Parathyroid adenoma (tissue), 2 donors: ENCODE measurements at regions not wholly inside any gene's neighbourhood (a gene's known extent, or its start where the extent isn't known, plus 50 kb on each side); places are given as distances from the start of the nearest gene placed in this dataset.

Experiments used
- H2AFZ ChIP-seq: fragments of 300-600 bp; sonication (generic); one replicate; pipeline ENCODE4 v1.7.0; 2017; ENCODE audit warnings: antibody characterized with exemption, mild to moderate bottlenecking
- H3K27ac ChIP-seq: fragments of 300-600 bp; sonication (generic); one replicate; pipeline ENCODE4 v1.7.0; 2017
- H3K27me3 ChIP-seq: fragments of 300-600 bp; sonication (generic); one replicate; pipeline ENCODE4 v1.7.0; 2017; ENCODE audit warnings: low read length; ENCODE audit not compliant: control insufficient read depth, insufficient read depth
- H3K36me3 ChIP-seq: fragments of 300-600 bp; sonication (generic); one replicate; pipeline ENCODE4 v1.7.0; 2017; ENCODE audit warnings: low read length; ENCODE audit not compliant: control insufficient read depth, insufficient read depth
- H3K4me1 ChIP-seq: fragments of 300-600 bp; sonication (generic); one replicate; pipeline ENCODE4 v1.7.0; 2017; ENCODE audit warnings: control low read depth
- H3K4me2 ChIP-seq: fragments of 300-600 bp; sonication (generic); one replicate; pipeline ENCODE4 v1.7.0; 2017; ENCODE audit warnings: low read length
- H3K4me3 ChIP-seq: fragments of 300-600 bp; sonication (generic); one replicate; pipeline ENCODE4 v1.7.0; 2017; ENCODE audit warnings: low read depth, low read length
- H3K79me2 ChIP-seq: fragments of 300-600 bp; sonication (generic); one replicate; pipeline ENCODE4 v1.7.0; 2017; ENCODE audit warnings: control low read depth
- H3K9ac ChIP-seq: fragments of 300-600 bp; sonication (generic); one replicate; pipeline ENCODE4 v1.7.0; 2017; ENCODE audit warnings: mild to moderate bottlenecking
- H3K9me3 ChIP-seq: fragments of 300-600 bp; sonication (generic); one replicate; pipeline ENCODE4 v1.7.0; 2017; ENCODE audit warnings: low read length; ENCODE audit not compliant: control insufficient read depth
- TF ChIP-seq, protein P1 (sequence below): fragments of 300-600 bp; sonication (generic); IDR thresholded peaks from one replicate; pipeline ENCODE4 v1.7.0; 2017; ENCODE audit warnings: antibody characterized with exemption, mild to moderate bottlenecking
- donor health status: primary hyperparathyroidism.

DNA sequence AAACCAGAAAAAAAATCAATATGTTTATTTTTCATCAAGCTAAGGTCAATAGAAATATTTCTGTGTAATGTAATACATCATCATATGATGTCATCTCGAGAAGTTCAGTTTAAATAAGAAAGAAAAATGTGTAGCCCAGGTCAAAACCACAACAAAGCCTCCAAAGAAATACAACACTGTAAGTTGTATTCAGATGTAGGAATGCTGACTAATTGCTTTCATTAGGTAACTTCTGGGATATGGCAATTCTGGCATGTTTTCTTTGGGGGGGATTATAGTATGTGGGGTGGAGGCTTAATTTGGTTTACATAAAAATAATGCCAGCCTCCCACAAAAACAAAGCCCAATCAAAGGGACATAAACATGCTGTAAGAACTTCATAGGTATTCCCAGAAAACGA, 881.8 kb upstream of the CITED2 start:
- Histone ChIP-seq H3K36me3 (no peaks in the 10 kb centered on the region), H3K4me3 (no peak overlapping the region), H3K4me2 (no peak overlapping the region), H2AFZ (no peak overlapping the region), H3K9me3 (no peaks in the 10 kb centered on the region), H3K79me2 (no peaks in the 10 kb centered on the region), H3K9ac (no peak overlapping the region), H3K4me1 (no peaks in the 10 kb centered on the region), H3K27ac (no peak overlapping the region), H3K27me3 (no peaks in the 10 kb centered on the region)
- TF ChIP-seq, protein P1, sequence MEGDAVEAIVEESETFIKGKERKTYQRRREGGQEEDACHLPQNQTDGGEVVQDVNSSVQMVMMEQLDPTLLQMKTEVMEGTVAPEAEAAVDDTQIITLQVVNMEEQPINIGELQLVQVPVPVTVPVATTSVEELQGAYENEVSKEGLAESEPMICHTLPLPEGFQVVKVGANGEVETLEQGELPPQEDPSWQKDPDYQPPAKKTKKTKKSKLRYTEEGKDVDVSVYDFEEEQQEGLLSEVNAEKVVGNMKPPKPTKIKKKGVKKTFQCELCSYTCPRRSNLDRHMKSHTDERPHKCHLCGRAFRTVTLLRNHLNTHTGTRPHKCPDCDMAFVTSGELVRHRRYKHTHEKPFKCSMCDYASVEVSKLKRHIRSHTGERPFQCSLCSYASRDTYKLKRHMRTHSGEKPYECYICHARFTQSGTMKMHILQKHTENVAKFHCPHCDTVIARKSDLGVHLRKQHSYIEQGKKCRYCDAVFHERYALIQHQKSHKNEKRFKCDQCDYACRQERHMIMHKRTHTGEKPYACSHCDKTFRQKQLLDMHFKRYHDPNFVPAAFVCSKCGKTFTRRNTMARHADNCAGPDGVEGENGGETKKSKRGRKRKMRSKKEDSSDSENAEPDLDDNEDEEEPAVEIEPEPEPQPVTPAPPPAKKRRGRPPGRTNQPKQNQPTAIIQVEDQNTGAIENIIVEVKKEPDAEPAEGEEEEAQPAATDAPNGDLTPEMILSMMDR: no peak

DNA sequence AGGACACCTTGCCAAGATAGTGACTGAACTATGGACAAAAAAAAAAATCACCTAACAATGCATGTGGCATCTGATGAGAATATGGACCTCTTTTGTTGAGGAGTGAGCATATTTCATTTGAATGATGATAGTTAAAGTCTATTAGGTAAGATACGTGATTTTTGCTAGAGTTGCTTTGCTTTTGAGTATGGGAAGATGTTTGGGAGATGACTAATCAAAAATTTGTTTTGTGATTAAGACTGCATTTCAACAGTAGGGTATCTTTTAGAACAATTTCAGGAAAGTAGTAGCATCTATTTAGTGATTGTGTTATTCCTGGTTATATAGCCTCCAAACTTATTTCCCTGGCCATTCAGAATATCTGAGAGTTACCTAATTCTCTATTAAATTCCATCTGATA, 878.6 kb upstream of the CITED2 start:
- Histone ChIP-seq H3K9ac (no peak overlapping the region), H3K4me2 (no peak overlapping the region), H3K36me3 (no peaks in the 10 kb centered on the region), H3K4me1 (no peaks in the 10 kb centered on the region), H3K9me3 (no peaks in the 10 kb centered on the region), H2AFZ (no peak overlapping the region), H3K79me2 (no peaks in the 10 kb centered on the region), H3K4me3 (no peak overlapping the region), H3K27me3 (no peaks in the 10 kb centered on the region), H3K27ac (no peak overlapping the region)
- TF ChIP-seq, protein P1: no peak

DNA sequence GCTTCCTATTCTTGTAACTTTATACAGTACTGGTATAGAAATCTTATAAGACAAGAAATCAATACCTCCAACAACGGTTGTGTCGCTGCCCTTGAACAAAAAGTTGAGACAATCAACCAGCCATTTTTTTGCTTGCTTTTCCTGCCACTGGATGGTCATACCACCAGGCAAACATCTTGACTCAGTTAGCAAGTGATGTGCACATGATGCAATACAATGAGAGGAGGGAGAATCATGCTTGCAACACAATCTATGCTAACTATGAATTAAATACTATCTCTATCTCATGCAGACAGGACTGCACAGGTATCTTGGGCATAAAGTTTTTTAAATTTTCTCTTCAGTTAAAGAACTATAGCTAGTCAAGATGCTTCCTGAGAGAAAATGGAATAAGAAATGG, 877.7 kb upstream of the CITED2 start:
- H2AFZ ChIP-seq: no peak overlapping the region
- H3K4me1 ChIP-seq: no peaks in the 10 kb centered on the region
- no peaks in the 10 kb centered on the region for H3K36me3 ChIP-seq
- TF ChIP-seq, protein P1: no peak
- H3K79me2 ChIP-seq: no peaks in the 10 kb centered on the region
- no peak overlapping the region for H3K9ac ChIP-seq
- H3K4me2 ChIP-seq: no peak overlapping the region
- H3K27me3 ChIP-seq: no peaks in the 10 kb centered on the region
- H3K9me3 ChIP-seq: no peaks in the 10 kb centered on the region
- H3K4me3 ChIP-seq: no peak overlapping the region
- no peak overlapping the region for H3K27ac ChIP-seq

DNA sequence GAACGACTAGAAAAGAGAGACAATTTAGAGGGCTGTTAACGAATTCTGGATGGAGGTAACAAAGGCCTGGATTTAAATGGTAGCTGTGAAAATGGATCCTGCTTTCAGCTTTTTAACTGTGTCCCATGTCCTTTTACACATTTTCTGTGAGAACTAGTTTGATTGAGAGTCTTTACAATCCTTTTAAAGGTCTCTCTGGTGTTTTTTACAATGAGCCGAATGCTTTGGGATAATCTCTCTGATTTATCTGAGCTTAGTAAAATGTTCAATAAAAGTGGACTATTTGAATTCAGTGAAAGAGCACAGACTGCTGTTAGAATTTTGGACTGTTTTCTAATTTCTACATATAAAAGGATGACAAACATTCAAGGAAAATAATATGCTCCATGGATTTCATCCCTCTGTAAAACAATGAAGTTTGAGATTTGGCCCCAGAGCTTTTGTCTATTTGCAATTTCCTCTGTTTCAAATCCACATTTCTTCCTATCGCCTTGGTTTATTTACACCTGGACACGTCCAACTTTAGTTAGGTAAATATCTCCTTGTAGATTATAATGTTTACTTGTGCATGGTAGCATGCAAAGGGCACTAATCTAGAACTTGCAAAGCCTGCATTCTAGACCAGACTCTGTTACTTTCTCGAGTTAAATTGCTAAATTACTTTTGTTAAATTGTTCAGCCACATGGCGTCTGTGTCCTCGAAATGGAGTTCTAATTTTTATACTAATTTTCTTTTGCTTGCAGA, 871.0 kb upstream of the CITED2 start:
- no peaks in the 10 kb centered on the region for H3K36me3 ChIP-seq
- H3K4me3 ChIP-seq: no peak overlapping the region
- TF ChIP-seq, protein P1: no peak
- H3K4me2 ChIP-seq: no peak overlapping the region
- no peaks in the 10 kb centered on the region for H3K79me2 ChIP-seq
- H3K27ac ChIP-seq: no peak overlapping the region
- H3K4me1 ChIP-seq: no peaks in the 10 kb centered on the region
- H3K27me3 ChIP-seq: no peaks in the 10 kb centered on the region
- H3K9me3 ChIP-seq: no peaks in the 10 kb centered on the region
- H3K9ac ChIP-seq: no peak overlapping the region
- H2AFZ ChIP-seq: no peak overlapping the region

DNA sequence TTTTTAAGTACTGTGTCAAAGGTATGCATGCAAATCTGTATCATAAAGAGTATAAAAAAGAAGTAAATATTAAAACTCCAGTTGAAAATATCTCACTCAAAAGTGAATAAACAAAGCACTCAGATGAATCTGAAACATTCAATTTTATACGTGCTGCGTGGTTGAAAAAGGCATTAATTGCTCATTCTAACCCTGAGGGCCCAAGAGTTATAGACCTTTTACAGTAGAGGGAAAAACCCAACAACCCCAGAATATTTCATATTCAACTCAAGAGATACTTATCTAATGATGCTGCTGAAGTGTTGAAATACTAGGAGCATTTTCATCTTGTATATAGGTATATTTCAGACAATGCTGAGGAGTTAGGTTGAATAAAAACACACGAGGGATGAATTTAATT, 862.8 kb upstream of the CITED2 start:
- H3K79me2 ChIP-seq: no peaks in the 10 kb centered on the region
- no peaks in the 10 kb centered on the region for H3K27me3 ChIP-seq
- no peaks in the 10 kb centered on the region for H3K36me3 ChIP-seq
- no peaks in the 10 kb centered on the region for H3K9me3 ChIP-seq
- H3K4me1 ChIP-seq: no peaks in the 10 kb centered on the region
- no peak overlapping the region for H3K4me2 ChIP-seq
- H3K9ac ChIP-seq: no peak overlapping the region
- no peak overlapping the region for H3K27ac ChIP-seq
- H3K4me3 ChIP-seq: no peak overlapping the region
- TF ChIP-seq, protein P1: no peak
- H2AFZ ChIP-seq: no peak overlapping the region
